Ishikawa (cell line): ENCODE measurements at regions not wholly inside any gene's neighbourhood (a gene's known extent, or its start where the extent isn't known, plus 50 kb on each side); places are given as distances from the start of the nearest gene placed in this dataset.

Source experiments
- CEBPB ChIP-seq: IDR thresholded peaks from 2 replicates; pipeline ENCODE4 v1.6.1; 2012
- CREB1 ChIP-seq: IDR thresholded peaks from 2 replicates; pipeline ENCODE4 v1.6.1; 2012; ENCODE audit warnings: low read depth
- EGR1 ChIP-seq: IDR thresholded peaks from 2 replicates; pipeline ENCODE4 v1.6.1; 2012
- EP300 ChIP-seq: IDR thresholded peaks from 2 replicates; pipeline ENCODE4 v1.6.1; 2012; ENCODE audit warnings: borderline replicate concordance
- FOXM1 ChIP-seq: IDR thresholded peaks from 2 replicates; pipeline ENCODE4 v1.6.1; 2012; ENCODE audit warnings: low read depth, borderline replicate concordance
- MAX ChIP-seq: IDR thresholded peaks from 2 replicates; pipeline ENCODE4 v1.6.1; 2012
- NFIC ChIP-seq: IDR thresholded peaks from 2 replicates; pipeline ENCODE4 v1.6.1; 2012
- RAD21 ChIP-seq: IDR thresholded peaks from 2 replicates; pipeline ENCODE4 v1.6.1; 2012; ENCODE audit warnings: low read depth
- REST ChIP-seq: IDR thresholded peaks from 2 replicates; pipeline ENCODE4 v1.6.1; 2012; ENCODE audit warnings: low read depth, mild to moderate bottlenecking
- TAF1 ChIP-seq: IDR thresholded peaks from 2 replicates; pipeline ENCODE4 v1.6.1; 2012; ENCODE audit warnings: low read depth, mild to moderate bottlenecking
- TCF12 ChIP-seq: IDR thresholded peaks from 2 replicates; pipeline ENCODE4 v1.6.1; 2012; ENCODE audit warnings: low read depth
- TEAD4 ChIP-seq: IDR thresholded peaks from 2 replicates; pipeline ENCODE4 v1.6.1; 2012
- USF1 ChIP-seq: IDR thresholded peaks from 2 replicates; pipeline ENCODE4 v1.6.1; 2012
- YY1 ChIP-seq: IDR thresholded peaks from 2 replicates; pipeline ENCODE4 v1.6.1; 2012; ENCODE audit warnings: low read depth
- ZBTB7A ChIP-seq: IDR thresholded peaks from 2 replicates; pipeline ENCODE4 v1.6.1; 2012; ENCODE audit warnings: low read depth

DNA sequence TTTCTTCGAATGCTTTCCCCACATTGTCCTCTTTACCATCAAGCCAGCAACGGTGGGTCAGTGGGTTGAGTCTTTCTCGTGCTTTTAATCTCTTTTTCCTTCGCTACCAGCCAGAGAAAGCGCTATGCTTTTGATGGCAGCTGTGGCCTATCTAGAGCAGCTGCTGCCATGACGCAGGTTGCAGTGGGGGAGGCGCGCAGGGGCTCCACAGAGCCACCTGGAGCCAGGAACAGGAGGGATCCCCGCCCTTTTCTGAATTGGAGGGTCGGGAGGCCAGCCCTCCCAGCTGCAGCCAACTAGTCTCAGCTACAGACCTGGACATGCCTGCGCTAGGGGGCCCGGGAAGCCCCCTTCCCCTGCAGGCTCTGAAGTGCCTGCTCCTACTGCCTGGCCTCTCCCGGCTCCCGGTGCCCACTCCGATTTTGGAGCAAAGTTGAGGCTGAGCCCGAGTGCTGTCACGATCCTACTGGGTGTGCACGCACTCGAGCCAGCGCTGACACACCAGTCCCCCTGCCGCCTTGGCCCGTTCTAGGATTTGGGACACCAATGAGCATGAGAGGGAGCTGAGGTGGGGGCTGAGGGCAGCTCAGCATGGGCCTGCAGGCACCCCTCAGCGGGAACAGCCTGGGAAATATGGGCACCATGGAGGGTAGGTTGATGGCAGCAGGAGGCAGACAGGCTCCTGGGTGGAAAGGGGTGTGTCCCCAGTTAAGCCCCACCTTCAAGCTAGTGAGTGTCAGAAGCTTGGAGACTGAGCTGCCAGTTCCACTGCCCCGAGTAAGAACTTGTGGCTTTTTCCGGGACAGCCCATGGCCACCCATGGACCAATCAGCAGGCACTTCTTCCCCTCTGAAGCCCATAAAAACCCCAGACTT lies 784.2 kb downstream of the SLC6A15 start:
- no peak for TF ChIP-seq TEAD4
- TF ChIP-seq EGR1: no peak
- no peak for TF ChIP-seq ZBTB7A
- TF ChIP-seq NFIC: no peak
- TF ChIP-seq FOXM1: no peak
- no peak for TF ChIP-seq TAF1
- no peak for TF ChIP-seq REST
- TF ChIP-seq USF1: no peak
- no peak for TF ChIP-seq MAX
- TF ChIP-seq CEBPB: no peak
- no peak for TF ChIP-seq CREB1
- no peak for TF ChIP-seq RAD21
- TF ChIP-seq EP300: no peak
- TF ChIP-seq YY1: no peak
- no peak for TF ChIP-seq TCF12

GRCh38 chr12:84124211-84124610 lies 788.4 kb downstream of the SLC6A15 start:
- TF ChIP-seq REST (no peak), EP300 (no peak), NFIC (no peak), TEAD4 (no peak), TAF1 (no peak), USF1 (no peak), FOXM1 (no peak), TCF12 (no peak)

DNA sequence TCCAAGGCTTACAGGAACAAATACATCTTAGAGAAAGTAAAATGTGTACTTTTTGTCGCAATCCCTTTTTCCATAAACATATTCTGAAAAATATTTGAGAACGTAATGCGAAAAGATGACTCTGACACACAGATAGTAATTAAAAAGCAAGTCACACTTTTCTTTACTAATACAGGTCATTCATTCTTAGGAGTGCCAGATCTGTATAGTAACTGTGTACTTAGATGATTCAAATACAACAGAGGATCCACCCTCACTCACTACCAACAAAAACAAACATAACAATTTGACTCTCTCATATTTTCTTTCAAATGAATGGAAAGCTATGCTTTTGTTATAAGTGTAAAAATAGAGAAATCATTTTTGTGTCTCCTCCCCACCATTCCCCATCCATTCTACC lies 795.4 kb downstream of the SLC6A15 start:
- no peak for TF ChIP-seq EGR1
- TF ChIP-seq EP300: no peak
- no peak for TF ChIP-seq TEAD4
- TF ChIP-seq FOXM1: no peak
- no peak for TF ChIP-seq CEBPB
- TF ChIP-seq TCF12: no peak
- TF ChIP-seq CREB1: no peak
- TF ChIP-seq REST: no peak
- no peak for TF ChIP-seq USF1
- TF ChIP-seq TAF1: no peak

- no peak for TF ChIP-seq EGR1
- no peak for TF ChIP-seq USF1
- no peak for TF ChIP-seq TAF1
- TF ChIP-seq REST: no peak
- TF ChIP-seq NFIC: no peak
- no peak for TF ChIP-seq YY1
- TF ChIP-seq ZBTB7A: no peak
- no peak for TF ChIP-seq FOXM1
- no peak for TF ChIP-seq CEBPB
- TF ChIP-seq CREB1: no peak
Measured at GRCh38 chr12:84113666-84114065, 798.9 kb downstream of the SLC6A15 start.
